Pancreas (tissue), 10 donors: ENCODE measurements at regions not wholly inside any gene's neighbourhood (a gene's known extent, or its start where the extent isn't known, plus 50 kb on each side); places are given as distances from the start of the nearest gene placed in this dataset.
A peak's percentile ranks its signal among the peaks of the same experiment; 100 is the strongest.

Source experiments
- ATAC-seq, 4 donors: fragments of 200-7000 bp; cut with Tn5 transposase; one replicate each; pipeline versions ENCODE4 v1.8.0 to v1.9.1; 2020; ENCODE audit warnings: mild to moderate bottlenecking in 4 of 4, moderate library complexity in 4 of 4
- DNase-seq, 6 donors: peaks; one replicate each; pipeline ENCODE4 v3.0.0-alpha.2; 2020
- FAIRE-seq: peaks from 2 replicates; lab custom pipeline; 2012; peaks lifted over from hg19 to GRCh38; lab: Jason Lieb, UNC
- H3K27ac ChIP-seq, 4 donors: fragments of 200-600 bp; sonication (generic); 1 replicate in 3 of 4; 2 replicates in 1 of 4; pipeline versions ENCODE4 v1.5.0 to v1.8.0; 2020
- H3K27me3 ChIP-seq, 4 donors: fragments of 200-600 bp; one replicate each; pipeline ENCODE4 v1.8.0; 2021
- H3K36me3 ChIP-seq, 3 donors: fragments of 200-600 bp; sonication (generic) in 1 of 3; one replicate each; pipeline versions ENCODE4 v1.5.0 to v1.8.0; 2020 to 2021
- H3K4me1 ChIP-seq, 3 donors: fragments of 200-600 bp; one replicate each; pipeline ENCODE4 v1.8.0; 2021
- H3K4me3 ChIP-seq, 4 donors: fragments of 200-600 bp; sonication (generic) in 2 of 4; one replicate each; pipeline versions ENCODE4 v1.5.0 to v1.8.0; 2020 to 2021
- H3K9me3 ChIP-seq, 4 donors: fragments of 200-600 bp; one replicate each; pipeline ENCODE4 v1.8.0; 2021
- CTCF ChIP-seq, 4 donors: fragments of 200-600 bp; sonication (generic) in 3 of 4; IDR thresholded peaks; one replicate each; pipeline versions ENCODE4 v1.5.0 to v1.8.0; 2021; ENCODE audit warnings: antibody characterized with exemption in 4 of 4
- WGBS, 2 donors: extraction: QIAGEN DNeasy Blood & Tissue Kit; methylation state at CpG; one replicate each; pipeline ENCODE4 v1.1.7; 2013; 5-methylcytosine and 5-hydroxymethylcytosine counted together
- intact Hi-C, 3 donors: fragments of 100-400 bp; cut with DNase I; formaldehyde crosslinking; loops; one replicate each; pipeline versions ENCODE4 v1.11.1 to v1.14.2; 2022
- donor health status: healthy with polysubstance abuse.
- donor health status: DM: no; HTN: no; CAD: no; lungs with moderate emphysema.
- donor health status: DM: no; HTN: no; CAD: no.
- donor health status: control.
- donor health status: control.
- donor health status: Bipolar disorder and iron deficiency.
- donor health status: DM: yes; HTN: yes; CAD: no.
- donor health status: DM: no; HTN: no; CAD: no.
- donor health status: DM: no; HTN: no; CAD: no.
- donor health status: DM: yes; HTN: yes; CAD: no.

- H3K27me3 ChIP-seq = no peaks in the 10 kb centered on the region
- H3K36me3 ChIP-seq = no peaks in the 10 kb centered on the region
- no peak overlapping the region for H3K4me3 ChIP-seq
- WGBS, 2 donors = 42 to 48% methylated on average over 2 of the region's 2 CpGs
- H3K27ac ChIP-seq = no peak overlapping the region
- H3K9me3 ChIP-seq = no peaks in the 10 kb centered on the region
- ATAC-seq (no peak), DNase-seq (no peak), FAIRE-seq (no peak)
- no peak for TF ChIP-seq CTCF (IDR thresholded peaks at IDR 0.05)
- no peaks in the 10 kb centered on the region for H3K4me1 ChIP-seq
- intact Hi-C loops = no loop called here
Observed at GRCh38 chr7:114317450-114318098, 97.0 kb upstream of the FOXP2 start.

- no peak overlapping the region for H3K27ac ChIP-seq
- no peak overlapping the region for H3K4me3 ChIP-seq
- FAIRE-seq (no peak), ATAC-seq (peak in 3 of 4 donors; percentile 31 to 68 (median 57)), DNase-seq (no peak)
- no peaks in the 10 kb centered on the region for H3K4me1 ChIP-seq
- WGBS, 2 donors = 23 to 66% methylated on average over 1 of the region's 1 CpG
- intact Hi-C loops = no loop called here
- H3K27me3 ChIP-seq = no peaks in the 10 kb centered on the region
- no peak for TF ChIP-seq CTCF (IDR thresholded peaks at IDR 0.05)
- H3K9me3 ChIP-seq = no peaks in the 10 kb centered on the region
- no peaks in the 10 kb centered on the region for H3K36me3 ChIP-seq
Observed at GRCh38 chr7:114312649-114313048, 102.0 kb upstream of the FOXP2 start.

GRCh38 chr7:114310345-114311110, 104.1 kb upstream of the FOXP2 start:
- WGBS, 2 donors = 96 to 97% methylated on average over 6 of the region's 6 CpGs
- Histone ChIP-seq H3K4me1 (no peaks in the 10 kb centered on the region), H3K9me3 (no peaks in the 10 kb centered on the region), H3K27ac (no peak overlapping the region), H3K27me3 (no peaks in the 10 kb centered on the region), H3K36me3 (no peaks in the 10 kb centered on the region), H3K4me3 (no peak overlapping the region)
- DNase-seq = no peak
- no peak for TF ChIP-seq CTCF (IDR thresholded peaks at IDR 0.05)
- no peak for FAIRE-seq
- ATAC-seq = peak in 3 of 4 donors; percentile 64 to 77 (median 69)
- intact Hi-C loops = no loop called here

GRCh38 chr7:114309729-114310128, 104.9 kb upstream of the FOXP2 start:
- ATAC-seq (peak in 1 of 4 donors; percentile 17), FAIRE-seq (no peak), DNase-seq (no peak)
- 72 to 74% methylated on average over 2 of the region's 2 CpGs for WGBS, 2 donors
- no peaks in the 10 kb centered on the region for H3K36me3 ChIP-seq
- H3K27ac ChIP-seq = no peak overlapping the region
- no peaks in the 10 kb centered on the region for H3K9me3 ChIP-seq
- no peak for TF ChIP-seq CTCF (IDR thresholded peaks at IDR 0.05)
- no peak overlapping the region for H3K4me3 ChIP-seq
- H3K27me3 ChIP-seq = no peaks in the 10 kb centered on the region
- H3K4me1 ChIP-seq = no peaks in the 10 kb centered on the region
- intact Hi-C loops = no loop called here

- H3K4me3 ChIP-seq = no peak overlapping the region
- DNase-seq (no peak), ATAC-seq (no peak), FAIRE-seq (no peak)
- intact Hi-C loops = no loop called here
- TF ChIP-seq CTCF (IDR thresholded peaks at IDR 0.05) = no peak
- no peaks in the 10 kb centered on the region for H3K4me1 ChIP-seq
- H3K27ac ChIP-seq = no peak overlapping the region
- no peaks in the 10 kb centered on the region for H3K36me3 ChIP-seq
- H3K27me3 ChIP-seq = no peaks in the 10 kb centered on the region
- no peaks in the 10 kb centered on the region for H3K9me3 ChIP-seq
Observed at GRCh38 chr7:114303301-114303700, 111.3 kb upstream of the FOXP2 start.
